Brain pericyte (primary cell): ENCODE measurements at regions not wholly inside any gene's neighbourhood (a gene's known extent, or its start where the extent isn't known, plus 50 kb on each side); places are given as distances from the start of the nearest gene placed in this dataset.
"Not testable (repeated sequence)": the region's sequence is repeated elsewhere in the genome, so short reads cannot be mapped to it uniquely, and the experiment has no call there.

ENCODE experiments used
- DNase-seq: peaks from one replicate; pipeline ENCODE4 v3.0.0-alpha.2; 2012; ENCODE audit warnings: low read depth, low spot score

GRCh38 chr22:19641254-19641982, 72.9 kb upstream of the SEPTIN5 start:
- no peak for DNase-seq

- no peak for DNase-seq
Observed at GRCh38 chr22:19641983-19642451, 72.3 kb upstream of the SEPTIN5 start.

- no peak for DNase-seq
Observed at GRCh38 chr22:19643448-19644313, 70.6 kb upstream of the SEPTIN5 start.

- no peak for DNase-seq
Observed at GRCh38 chr22:19644314-19645223, 69.7 kb upstream of the SEPTIN5 start.

GRCh38 chr22:19645391-19645790, 68.9 kb upstream of the SEPTIN5 start:
- DNase-seq: no peak

GRCh38 chr22:19645905-19646304, 68.4 kb upstream of the SEPTIN5 start:
- DNase-seq: no peak

- no peak for DNase-seq
Observed at GRCh38 chr22:19646383-19646782, 67.9 kb upstream of the SEPTIN5 start.

GRCh38 chr22:19648419-19648929, 65.8 kb upstream of the SEPTIN5 start:
- no peak for DNase-seq

- no peak for DNase-seq
Observed at GRCh38 chr22:19652316-19652715, 62.0 kb upstream of the SEPTIN5 start.

GRCh38 chr22:19654338-19654987, 59.8 kb upstream of the SEPTIN5 start:
- DNase-seq: no peak

- no peak for DNase-seq
Observed at GRCh38 chr22:19655399-19655798, 58.9 kb upstream of the SEPTIN5 start.

GRCh38 chr22:19656541-19657251, 57.6 kb upstream of the SEPTIN5 start:
- DNase-seq: no peak

GRCh38 chr22:19657252-19658056, 56.8 kb upstream of the SEPTIN5 start:
- DNase-seq: no peak

- no peak for DNase-seq
Observed at GRCh38 chr22:19658057-19658966, 56.0 kb upstream of the SEPTIN5 start.

- no peak for DNase-seq
Observed at GRCh38 chr22:19658967-19659804, 55.1 kb upstream of the SEPTIN5 start.

GRCh38 chr22:19659805-19660345, 54.4 kb upstream of the SEPTIN5 start:
- DNase-seq: no peak

- not testable (repeated sequence) for DNase-seq
Observed at GRCh38 chr22:19660583-19660982, 53.7 kb upstream of the SEPTIN5 start.
